ENCODE measurements at regions not wholly inside any gene's neighbourhood (a gene's known extent, or its start where the extent isn't known, plus 50 kb on each side); places are given as distances from the start of the nearest gene placed in this dataset.
A peak's percentile ranks its signal among the peaks of the same experiment; 100 is the strongest.

DNA sequence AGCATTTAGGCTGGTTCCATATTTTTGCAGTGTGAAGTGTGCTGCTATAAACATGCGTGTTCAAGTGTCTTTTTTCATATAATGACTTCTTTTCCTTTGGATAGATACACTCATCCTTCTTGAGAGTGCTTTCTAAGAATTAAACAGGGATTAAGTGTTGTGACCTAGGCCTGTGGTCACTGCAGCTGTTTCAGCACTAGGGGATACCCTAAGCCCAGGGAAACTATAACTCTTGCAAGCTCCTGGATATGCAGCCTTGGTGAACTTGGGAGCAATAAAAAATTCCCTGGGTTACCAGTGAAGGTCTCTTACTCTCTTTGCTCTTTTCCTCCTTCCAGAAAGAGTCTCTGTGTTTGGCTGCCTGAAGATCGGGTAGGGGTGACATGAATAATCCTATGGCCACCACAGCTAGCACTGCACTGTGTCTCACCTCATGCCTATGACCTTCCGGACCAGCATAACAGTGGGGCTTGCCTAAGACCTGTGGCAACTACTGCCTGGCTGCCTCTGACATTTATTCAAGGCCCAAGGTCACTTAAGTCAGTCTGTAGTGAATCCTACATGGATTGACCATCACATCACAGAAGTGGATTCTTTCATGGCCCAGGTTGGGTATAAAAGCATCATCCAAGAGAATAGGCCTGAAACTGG lies 799.7 kb downstream of the DACH1 start:
- Histone ChIP-seq H3K36me3 (ENCODE audit: control insufficient read depth, low read depth, low read length) (no peaks in the 10 kb centered on the region), H3K27me3 (ENCODE audit: control insufficient read depth, insufficient read depth, low read length) (no peaks in the 10 kb centered on the region), H3K4me3 (ENCODE audit: low read length) (no peak overlapping the region), H3K4me1 (ENCODE audit: control insufficient read depth, low read depth, low read length) (no peaks in the 10 kb centered on the region), H3K9me3 (ENCODE audit: control insufficient read depth, low read depth, low read length) (no peaks in the 10 kb centered on the region), H3K9ac (ENCODE audit: low read length) (no peak overlapping the region), H3K27ac (ENCODE audit: low read length) (no peak overlapping the region)

DNA sequence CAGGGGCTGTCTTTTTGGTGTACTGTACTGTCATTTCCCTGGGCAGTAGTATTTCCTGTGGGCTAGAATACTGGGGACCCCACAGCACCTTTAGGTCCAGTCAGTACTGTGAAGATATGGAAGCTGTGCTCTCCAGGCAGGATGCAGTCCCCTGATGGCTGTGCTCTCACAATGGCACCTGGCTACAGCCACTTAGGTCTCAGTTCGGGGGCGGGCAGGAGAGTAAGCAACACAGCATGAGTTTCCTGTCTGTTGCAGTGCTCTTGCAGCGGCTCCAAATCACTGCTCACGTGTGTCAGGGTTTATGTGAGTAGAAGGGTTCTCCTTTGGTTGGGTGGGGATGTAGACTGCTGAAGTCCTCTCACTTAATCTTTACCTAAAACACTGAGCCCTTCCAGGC lies 810.4 kb downstream of the DACH1 start:
- no peaks in the 10 kb centered on the region for H3K27me3 ChIP-seq (ENCODE audit: control insufficient read depth, insufficient read depth, low read length)
- no peaks in the 10 kb centered on the region for H3K4me1 ChIP-seq (ENCODE audit: control insufficient read depth, low read depth, low read length)
- H3K9ac ChIP-seq (ENCODE audit: low read length) = no peak overlapping the region
- H3K36me3 ChIP-seq (ENCODE audit: control insufficient read depth, low read depth, low read length) = no peaks in the 10 kb centered on the region
- H3K27ac ChIP-seq (ENCODE audit: low read length) = no peak overlapping the region
- peaks cover 4% of the 10 kb centered on the region for H3K9me3 ChIP-seq (ENCODE audit: control insufficient read depth, low read depth, low read length)
- no peak overlapping the region for H3K4me3 ChIP-seq (ENCODE audit: low read length)

DNA sequence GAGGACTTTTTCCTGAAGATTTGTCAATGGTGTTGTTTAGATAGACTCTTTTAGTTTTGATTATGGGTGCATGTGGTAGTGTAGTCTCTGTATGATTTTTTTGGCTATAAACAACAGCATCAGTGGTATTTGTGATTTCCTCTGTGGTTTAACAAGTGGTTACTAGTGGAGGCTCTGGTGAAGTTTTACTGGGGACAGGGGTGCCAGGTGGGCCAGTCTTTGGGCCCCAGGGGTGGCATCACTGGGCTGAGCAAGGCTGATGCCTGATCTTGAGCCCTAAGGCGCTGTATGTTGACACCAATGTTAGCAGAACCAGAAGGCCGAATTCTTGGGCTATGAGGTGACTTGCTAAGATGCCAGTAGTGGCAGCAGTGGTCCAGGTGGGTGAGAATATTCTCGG lies 811.4 kb downstream of the DACH1 start:
- Histone ChIP-seq H3K4me1 (ENCODE audit: control insufficient read depth, low read depth, low read length) (no peaks in the 10 kb centered on the region), H3K9ac (ENCODE audit: low read length) (no peak overlapping the region), H3K36me3 (ENCODE audit: control insufficient read depth, low read depth, low read length) (no peaks in the 10 kb centered on the region), H3K27me3 (ENCODE audit: control insufficient read depth, insufficient read depth, low read length) (no peaks in the 10 kb centered on the region), H3K27ac (ENCODE audit: low read length) (no peak overlapping the region), H3K4me3 (ENCODE audit: low read length) (no peak overlapping the region), H3K9me3 (ENCODE audit: control insufficient read depth, low read depth, low read length) (no peaks in the 10 kb centered on the region)

DNA sequence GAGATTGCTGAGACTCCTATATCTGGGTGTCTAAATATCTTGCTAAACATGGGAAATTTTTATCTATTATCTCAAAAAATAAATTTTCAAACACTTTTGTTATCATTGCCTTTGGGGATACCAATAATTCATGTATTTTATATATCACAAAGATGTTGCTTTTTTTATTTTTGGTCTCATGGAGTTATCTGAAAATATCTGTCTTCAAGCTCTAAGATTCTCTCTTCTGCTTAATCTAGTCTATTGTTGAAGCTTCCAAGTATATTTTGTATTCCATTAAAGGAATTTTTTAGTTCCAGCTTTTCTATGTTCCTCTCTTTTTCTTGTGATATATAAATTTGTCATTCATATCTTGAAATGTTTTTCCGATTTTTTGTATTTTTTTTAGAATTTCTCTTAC lies 812.0 kb downstream of the DACH1 start:
- Histone ChIP-seq H3K9ac (ENCODE audit: low read length) (no peak overlapping the region), H3K4me1 (ENCODE audit: control insufficient read depth, low read depth, low read length) (no peaks in the 10 kb centered on the region), H3K27ac (ENCODE audit: low read length) (no peak overlapping the region), H3K9me3 (ENCODE audit: control insufficient read depth, low read depth, low read length) (no peaks in the 10 kb centered on the region), H3K4me3 (ENCODE audit: low read length) (no peak overlapping the region), H3K27me3 (ENCODE audit: control insufficient read depth, insufficient read depth, low read length) (no peaks in the 10 kb centered on the region), H3K36me3 (ENCODE audit: control insufficient read depth, low read depth, low read length) (no peaks in the 10 kb centered on the region)

DNA sequence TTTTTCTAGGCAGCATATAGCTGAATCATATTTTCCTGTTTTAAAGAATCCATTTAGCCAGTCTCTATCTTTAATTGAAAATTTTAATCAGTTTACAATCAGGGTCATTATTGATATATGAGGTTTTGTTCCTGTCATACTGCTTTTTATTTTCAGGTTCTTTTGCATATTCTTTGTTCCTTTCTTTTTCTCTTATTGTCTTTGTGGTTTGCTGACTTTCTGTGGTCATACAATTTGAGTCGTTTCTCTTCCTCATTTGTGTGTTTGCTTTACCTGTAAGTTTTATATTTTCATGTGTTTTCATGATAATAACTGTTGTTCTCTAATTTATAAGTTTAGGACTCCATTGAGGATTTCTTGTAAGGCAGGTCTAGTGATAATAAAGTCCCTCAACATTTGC lies 812.6 kb downstream of the DACH1 start:
- Histone ChIP-seq H3K27me3 (ENCODE audit: control insufficient read depth, insufficient read depth, low read length) (no peaks in the 10 kb centered on the region), H3K4me3 (ENCODE audit: low read length) (no peak overlapping the region), H3K27ac (ENCODE audit: low read length) (no peak overlapping the region), H3K36me3 (ENCODE audit: control insufficient read depth, low read depth, low read length) (no peaks in the 10 kb centered on the region), H3K9ac (ENCODE audit: low read length) (no peak overlapping the region), H3K4me1 (ENCODE audit: control insufficient read depth, low read depth, low read length) (no peaks in the 10 kb centered on the region), H3K9me3 (ENCODE audit: control insufficient read depth, low read depth, low read length) (no peaks in the 10 kb centered on the region)

DNA sequence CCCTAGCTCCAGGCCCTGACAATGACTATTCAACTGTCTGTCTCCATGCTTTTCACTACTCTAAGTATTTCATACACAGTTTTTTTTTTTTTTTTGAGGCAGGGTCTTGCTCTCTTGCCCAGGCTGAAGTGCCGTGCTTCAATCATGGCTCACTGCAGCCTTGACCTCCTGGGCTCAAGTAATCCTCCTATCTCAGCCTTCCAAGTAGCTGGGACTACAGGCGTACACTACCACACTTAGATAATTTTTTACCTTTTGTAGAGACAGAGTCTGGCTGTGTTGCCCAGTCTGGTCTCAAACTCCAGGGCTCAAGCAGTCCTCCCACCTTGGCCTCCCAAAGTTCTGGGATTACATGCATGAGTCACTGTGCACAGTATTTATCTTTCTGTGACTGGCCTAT lies 815.4 kb downstream of the DACH1 start:
- H3K9me3 ChIP-seq (ENCODE audit: control insufficient read depth, low read depth, low read length) = no peaks in the 10 kb centered on the region
- H3K4me1 ChIP-seq (ENCODE audit: control insufficient read depth, low read depth, low read length) = peaks cover 13% of the 10 kb centered on the region
- no peaks in the 10 kb centered on the region for H3K36me3 ChIP-seq (ENCODE audit: control insufficient read depth, low read depth, low read length)
- H3K9ac ChIP-seq (ENCODE audit: low read length) = no peak overlapping the region
- no peaks in the 10 kb centered on the region for H3K27me3 ChIP-seq (ENCODE audit: control insufficient read depth, insufficient read depth, low read length)
- no peak overlapping the region for H3K27ac ChIP-seq (ENCODE audit: low read length)
- no peak overlapping the region for H3K4me3 ChIP-seq (ENCODE audit: low read length)

DNA sequence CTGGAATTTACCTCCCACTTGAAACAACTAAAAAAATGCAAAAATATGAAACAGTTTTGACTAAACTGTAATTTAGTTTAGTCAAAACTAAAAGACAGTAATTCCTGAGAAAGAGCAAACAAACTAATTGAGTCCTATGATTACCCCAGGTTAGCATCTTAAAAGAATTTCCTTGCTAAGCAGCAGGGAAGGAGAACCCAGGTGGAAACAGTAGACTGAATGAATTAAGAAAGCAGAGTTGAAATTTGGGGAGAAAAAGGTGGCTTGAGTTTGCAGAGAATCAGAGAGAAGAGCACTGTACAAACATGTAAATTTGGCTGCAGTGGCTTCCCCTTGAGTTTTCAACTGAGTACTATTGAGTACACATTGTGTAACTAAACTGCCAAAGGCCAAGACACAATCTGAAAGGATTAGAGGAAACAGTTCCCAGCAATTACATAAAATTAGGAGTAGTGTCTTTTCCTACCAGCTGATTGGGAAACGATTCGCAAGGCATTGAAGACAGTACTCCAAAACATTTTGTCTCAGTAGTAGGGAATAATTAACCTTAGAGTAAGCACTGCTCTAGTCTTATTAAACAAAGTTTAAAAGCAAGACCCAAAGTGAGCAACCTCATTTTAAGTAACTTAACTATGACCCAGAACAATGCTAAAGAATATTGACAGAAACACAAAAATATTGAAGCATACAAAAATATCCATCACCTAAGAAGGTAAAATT lies 820.5 kb downstream of the DACH1 start:
- Histone ChIP-seq H3K9me3 (ENCODE audit: control insufficient read depth, low read depth, low read length) (no peaks in the 10 kb centered on the region), H3K4me3 (ENCODE audit: low read length) (peak overlapping the region; percentile 28), H3K9ac (ENCODE audit: low read length) (no peak overlapping the region), H3K36me3 (ENCODE audit: control insufficient read depth, low read depth, low read length) (no peaks in the 10 kb centered on the region), H3K27me3 (ENCODE audit: control insufficient read depth, insufficient read depth, low read length) (no peaks in the 10 kb centered on the region), H3K27ac (ENCODE audit: low read length) (peak overlapping the region; percentile 4), H3K4me1 (ENCODE audit: control insufficient read depth, low read depth, low read length) (peaks cover 22% of the 10 kb centered on the region)

DNA sequence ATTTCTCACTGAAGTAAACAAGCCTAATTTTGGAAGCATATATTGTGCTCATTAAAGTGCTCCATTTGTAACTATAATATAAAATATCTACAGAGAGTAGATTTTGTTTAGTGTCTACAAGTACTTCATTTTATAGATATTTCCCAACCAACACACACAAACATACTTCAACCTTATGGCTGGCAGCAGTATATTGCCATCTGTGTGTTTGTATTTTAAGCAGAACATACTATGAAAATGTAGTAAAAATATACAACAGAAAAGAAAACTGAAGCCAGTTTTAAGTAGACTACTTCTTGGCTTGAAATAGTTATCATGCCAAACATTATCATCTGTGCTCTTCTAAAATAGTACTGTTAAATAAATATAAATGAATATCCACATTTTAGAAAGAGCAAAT lies 821.9 kb downstream of the DACH1 start:
- Histone ChIP-seq H3K27ac (ENCODE audit: low read length) (no peak overlapping the region), H3K9ac (ENCODE audit: low read length) (no peak overlapping the region), H3K9me3 (ENCODE audit: control insufficient read depth, low read depth, low read length) (no peaks in the 10 kb centered on the region), H3K36me3 (ENCODE audit: control insufficient read depth, low read depth, low read length) (no peaks in the 10 kb centered on the region), H3K4me1 (ENCODE audit: control insufficient read depth, low read depth, low read length) (peaks cover 25% of the 10 kb centered on the region), H3K27me3 (ENCODE audit: control insufficient read depth, insufficient read depth, low read length) (no peaks in the 10 kb centered on the region), H3K4me3 (ENCODE audit: low read length) (no peak overlapping the region)

DNA sequence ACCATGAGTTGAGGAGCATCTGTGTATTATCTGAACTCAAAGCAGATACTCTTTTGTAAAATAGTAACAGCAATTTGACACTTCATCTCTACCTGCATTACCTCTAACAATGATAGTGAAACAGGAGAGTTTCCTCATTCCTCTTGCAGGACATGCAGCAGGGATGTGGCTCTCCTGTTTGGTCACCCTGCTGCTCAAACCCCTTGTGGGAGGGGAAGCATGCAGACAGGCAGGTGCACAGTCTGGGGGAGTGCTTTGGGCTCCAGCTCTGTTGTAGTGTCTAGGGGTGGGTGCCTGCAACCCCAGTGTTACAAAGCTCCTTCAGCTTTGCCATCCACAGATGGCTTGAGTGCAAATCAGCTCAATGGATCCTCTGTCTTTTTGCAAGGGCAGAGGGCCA lies 827.6 kb downstream of the DACH1 start:
- no peak overlapping the region for H3K4me3 ChIP-seq (ENCODE audit: low read length)
- H3K27me3 ChIP-seq (ENCODE audit: control insufficient read depth, insufficient read depth, low read length) = peaks cover 7% of the 10 kb centered on the region
- no peak overlapping the region for H3K27ac ChIP-seq (ENCODE audit: low read length)
- H3K36me3 ChIP-seq (ENCODE audit: control insufficient read depth, low read depth, low read length) = no peaks in the 10 kb centered on the region
- H3K4me1 ChIP-seq (ENCODE audit: control insufficient read depth, low read depth, low read length) = peaks cover 6% of the 10 kb centered on the region
- H3K9me3 ChIP-seq (ENCODE audit: control insufficient read depth, low read depth, low read length) = no peaks in the 10 kb centered on the region
- no peak overlapping the region for H3K9ac ChIP-seq (ENCODE audit: low read length)

DNA sequence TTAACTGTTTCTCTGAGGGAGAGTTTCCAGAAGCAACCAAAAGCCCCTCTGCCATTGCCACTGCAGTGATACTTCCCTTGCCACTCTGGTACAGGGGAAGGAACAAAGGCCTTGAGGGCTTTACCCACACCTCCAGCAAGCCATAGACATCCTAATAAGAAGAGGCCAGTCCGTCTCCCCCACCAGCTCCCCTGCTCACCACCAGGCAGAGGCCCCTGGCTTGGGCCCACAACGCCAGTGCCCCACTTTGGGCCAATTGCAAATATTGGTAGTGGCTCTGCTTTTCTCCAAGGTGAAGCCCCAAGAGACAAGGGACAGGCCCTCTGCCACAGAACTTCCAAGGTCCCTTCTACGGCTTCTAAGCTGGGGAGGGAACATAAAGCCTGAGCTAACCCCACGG lies 833.0 kb downstream of the DACH1 start:
- Histone ChIP-seq H3K9ac (ENCODE audit: low read length) (no peak overlapping the region), H3K27me3 (ENCODE audit: control insufficient read depth, insufficient read depth, low read length) (peaks cover 61% of the 10 kb centered on the region), H3K9me3 (ENCODE audit: control insufficient read depth, low read depth, low read length) (peaks cover 8% of the 10 kb centered on the region)

DNA sequence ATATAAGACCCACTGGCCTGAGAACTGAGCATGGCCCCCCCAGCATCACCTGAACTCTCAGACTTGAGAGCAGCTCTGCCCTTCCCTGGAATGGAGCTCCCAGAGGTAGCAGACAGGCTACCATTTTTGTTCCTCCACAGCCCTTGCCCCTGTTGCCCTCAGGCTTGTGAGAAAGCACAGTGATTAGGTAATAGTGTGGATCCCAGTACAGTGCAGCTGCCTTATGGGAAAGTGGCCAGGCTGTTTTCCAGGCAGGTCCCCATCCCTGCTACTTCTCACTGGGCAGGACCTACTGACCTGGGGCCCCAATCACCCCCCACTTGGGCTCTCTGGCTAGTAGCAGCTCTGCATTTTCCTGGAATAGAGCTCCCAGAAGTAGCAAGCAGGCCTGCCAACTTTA lies 834.0 kb downstream of the DACH1 start:
- peaks cover 71% of the 10 kb centered on the region for H3K27me3 ChIP-seq (ENCODE audit: control insufficient read depth, insufficient read depth, low read length)

More for the DNA sequence above, 833.0 kb downstream of the DACH1 start:
- H3K4me1 ChIP-seq (ENCODE audit: control insufficient read depth, low read depth, low read length) = peaks cover 7% of the 10 kb centered on the region
- H3K36me3 ChIP-seq (ENCODE audit: control insufficient read depth, low read depth, low read length) = no peaks in the 10 kb centered on the region
- H3K27ac ChIP-seq (ENCODE audit: low read length) = no peak overlapping the region
- H3K4me3 ChIP-seq (ENCODE audit: low read length) = no peak overlapping the region

DNA sequence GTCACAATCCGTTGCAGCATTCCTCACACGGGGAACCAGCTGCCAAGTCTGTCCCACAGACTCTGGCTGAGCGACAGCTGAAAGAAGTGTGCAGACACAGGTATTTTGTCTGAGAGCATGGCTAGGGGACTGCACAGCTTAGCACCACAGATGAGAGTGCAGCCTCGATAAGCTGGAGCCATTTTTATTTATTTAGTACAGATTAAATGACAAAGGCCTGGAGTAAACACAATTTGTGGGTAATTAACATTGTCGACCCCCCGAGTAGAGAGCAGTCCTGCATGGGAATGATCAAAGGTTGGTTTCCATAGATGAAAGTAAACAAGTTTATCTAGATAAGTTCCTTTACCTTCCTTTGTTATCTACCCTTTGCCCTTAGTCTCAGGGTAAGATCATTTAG lies 836.2 kb downstream of the DACH1 start:
- no peak overlapping the region for H3K9ac ChIP-seq (ENCODE audit: low read length)
- H3K36me3 ChIP-seq (ENCODE audit: control insufficient read depth, low read depth, low read length) = no peaks in the 10 kb centered on the region
- H3K4me3 ChIP-seq (ENCODE audit: low read length) = no peak overlapping the region
- H3K9me3 ChIP-seq (ENCODE audit: control insufficient read depth, low read depth, low read length) = peaks cover 15% of the 10 kb centered on the region
- H3K27ac ChIP-seq (ENCODE audit: low read length) = no peak overlapping the region
- peaks cover 7% of the 10 kb centered on the region for H3K4me1 ChIP-seq (ENCODE audit: control insufficient read depth, low read depth, low read length)
- peaks cover 93% of the 10 kb centered on the region for H3K27me3 ChIP-seq (ENCODE audit: control insufficient read depth, insufficient read depth, low read length)

More for the DNA sequence above, 834.0 kb downstream of the DACH1 start:
- Histone ChIP-seq H3K27ac (ENCODE audit: low read length) (no peak overlapping the region), H3K36me3 (ENCODE audit: control insufficient read depth, low read depth, low read length) (no peaks in the 10 kb centered on the region), H3K9me3 (ENCODE audit: control insufficient read depth, low read depth, low read length) (peaks cover 15% of the 10 kb centered on the region), H3K4me1 (ENCODE audit: control insufficient read depth, low read depth, low read length) (peaks cover 7% of the 10 kb centered on the region), H3K9ac (ENCODE audit: low read length) (no peak overlapping the region), H3K4me3 (ENCODE audit: low read length) (no peak overlapping the region)

Measured in iPS-18a (cell line).